ENCODE measurements at regions not wholly inside any gene's neighbourhood (a gene's known extent, or its start where the extent isn't known, plus 50 kb on each side); places are given as distances from the start of the nearest gene placed in this dataset.

DNA sequence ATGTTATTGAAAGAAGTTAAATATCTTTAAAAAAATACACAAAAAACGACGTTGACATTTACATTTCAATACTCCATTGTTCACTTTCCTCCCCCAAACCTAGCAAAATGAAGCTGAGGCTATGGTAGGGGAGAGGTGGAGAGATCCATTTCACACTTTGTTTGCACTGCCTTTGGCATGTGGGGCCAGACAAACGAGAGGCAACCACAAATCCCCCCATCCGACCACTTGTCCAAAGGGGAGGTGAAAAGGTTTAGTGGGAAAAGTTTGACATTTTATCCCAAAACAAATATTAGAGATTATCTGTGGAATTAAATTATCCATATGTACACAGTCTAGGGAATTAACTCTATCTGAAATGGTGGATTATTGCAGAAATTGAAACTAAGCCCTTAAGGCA lies 261.7 kb upstream of the FIGN start:
- no peak for TF ChIP-seq POLR2A (IDR thresholded peaks at IDR 0.05)
- TF ChIP-seq CTCF (IDR thresholded peaks at IDR 0.05), result no peak
- no peak for TF ChIP-seq EP300 (IDR thresholded peaks at IDR 0.05)
- TF ChIP-seq POLR2AphosphoS5 (IDR thresholded peaks at IDR 0.05), result no peak

Data from gastroesophageal sphincter (tissue), 3 donors.